ENCODE measurements at regions not wholly inside any gene's neighbourhood (a gene's known extent, or its start where the extent isn't known, plus 50 kb on each side); places are given as distances from the start of the nearest gene placed in this dataset.

DNA sequence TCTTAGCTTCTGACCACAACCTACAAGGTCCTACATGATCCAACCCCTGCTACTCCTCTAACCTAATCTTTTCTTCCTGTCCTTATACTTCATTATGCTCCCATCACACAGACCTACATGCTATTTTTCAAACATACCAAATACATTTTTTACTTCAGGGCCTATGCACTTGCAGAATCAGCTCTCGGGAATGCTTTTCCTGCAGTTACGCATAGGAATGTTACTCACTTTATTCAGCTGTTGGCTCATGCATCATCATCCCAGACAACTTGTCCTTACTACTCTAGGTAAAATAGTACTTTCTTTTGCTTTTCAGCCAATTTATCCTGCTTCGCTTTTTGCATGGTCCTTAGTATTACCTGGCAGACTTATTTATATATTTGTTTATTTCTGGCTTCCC lies 105.6 kb downstream of the OXSM start:
- TF ChIP-seq EZH2 (IDR thresholded peaks at IDR 0.05; ENCODE audit: low read length) (no peak), CTCF (optimal IDR thresholded peaks at IDR 0.05 in 1 of 3, IDR thresholded peaks at IDR 0.05 in 1 of 3, conservative IDR thresholded peaks at IDR 0.05 in 1 of 3; ENCODE audit: extremely low read depth in 1 of 3, insufficient read depth in 2 of 3, low read length in 3 of 3) (no peak)

Measured in keratinocyte (primary cell).